Left kidney (tissue), 1 donor: ENCODE measurements at regions not wholly inside any gene's neighbourhood (a gene's known extent, or its start where the extent isn't known, plus 50 kb on each side); places are given as distances from the start of the nearest gene placed in this dataset.

Source experiments
- DNase-seq: peaks from one replicate; pipeline ENCODE4 v3.0.0-alpha.2; 2013

GRCh38 chr10:78716043-78716660 lies 352.6 kb upstream of the ZMIZ1 start:
- DNase-seq = no peak

- DNase-seq = no peak
Observed at GRCh38 chr10:78717200-78717599, 351.6 kb upstream of the ZMIZ1 start.

GRCh38 chr10:78718032-78718572 lies 350.7 kb upstream of the ZMIZ1 start:
- no peak for DNase-seq

- no peak for DNase-seq
Observed at GRCh38 chr10:78719276-78719675, 349.5 kb upstream of the ZMIZ1 start.

- DNase-seq = no peak
Observed at GRCh38 chr10:78720091-78720490, 348.7 kb upstream of the ZMIZ1 start.

- no peak for DNase-seq
Observed at GRCh38 chr10:78721231-78721630, 347.5 kb upstream of the ZMIZ1 start.

- no peak for DNase-seq
Observed at GRCh38 chr10:78724846-78725245, 343.9 kb upstream of the ZMIZ1 start.

GRCh38 chr10:78726171-78726570 lies 342.6 kb upstream of the ZMIZ1 start:
- no peak for DNase-seq

- DNase-seq = no peak
Observed at GRCh38 chr10:78727251-78727650, 341.5 kb upstream of the ZMIZ1 start.

- no peak for DNase-seq
Observed at GRCh38 chr10:78727728-78728127, 341.0 kb upstream of the ZMIZ1 start.

- no peak for DNase-seq
Observed at GRCh38 chr10:78728176-78728575, 340.6 kb upstream of the ZMIZ1 start.

GRCh38 chr10:78729366-78729765 lies 339.4 kb upstream of the ZMIZ1 start:
- DNase-seq = no peak

GRCh38 chr10:78729800-78730199 lies 339.0 kb upstream of the ZMIZ1 start:
- DNase-seq = no peak

- no peak for DNase-seq
Observed at GRCh38 chr10:78730754-78731153, 338.0 kb upstream of the ZMIZ1 start.

- DNase-seq = no peak
Observed at GRCh38 chr10:78731675-78732074, 337.1 kb upstream of the ZMIZ1 start.

GRCh38 chr10:78732381-78732780 lies 336.4 kb upstream of the ZMIZ1 start:
- DNase-seq = no peak

- no peak for DNase-seq
Observed at GRCh38 chr10:78736926-78737630, 331.7 kb upstream of the ZMIZ1 start.

- DNase-seq = no peak
Observed at GRCh38 chr10:78737883-78738856, 330.6 kb upstream of the ZMIZ1 start.

GRCh38 chr10:78738861-78739260 lies 329.9 kb upstream of the ZMIZ1 start:
- no peak for DNase-seq

GRCh38 chr10:78739444-78740053 lies 329.2 kb upstream of the ZMIZ1 start:
- no peak for DNase-seq

GRCh38 chr10:78740976-78741915 lies 327.5 kb upstream of the ZMIZ1 start:
- no peak for DNase-seq
